ENCODE measurements at regions not wholly inside any gene's neighbourhood (a gene's known extent, or its start where the extent isn't known, plus 50 kb on each side); places are given as distances from the start of the nearest gene placed in this dataset.

- TF ChIP-seq EZH2 (IDR thresholded peaks at IDR 0.05; ENCODE audit: borderline replicate concordance, insufficient read depth, low read depth, low read length, poor library complexity, severe bottlenecking) (no peak), CTCF (IDR thresholded peaks at IDR 0.05) (no peak)
- ATAC-seq (ENCODE audit: low read depth) (no peak), DNase-seq (no peak)
- Histone ChIP-seq H3K9me3 (ENCODE audit: control extremely low read depth in 1 of 3, control insufficient read depth in 2 of 3, insufficient read depth in 1 of 3, low read length in 2 of 3) (peaks cover 0 to 3% (median 0%) of the 10 kb centered on the region in 3 donors), H3K4me1 (ENCODE audit: control insufficient read depth in 2 of 2, insufficient read depth in 2 of 2, low read length in 2 of 2) (no peaks in the 10 kb centered on the region), H2AFZ (ENCODE audit: insufficient read depth, low read depth, low read length, poor library complexity, severe bottlenecking) (no peak overlapping the region), H3K4me3 (ENCODE audit: control extremely low read depth in 1 of 5, extremely low read depth in 1 of 5, insufficient read depth in 1 of 5, low read depth in 2 of 5, low read length in 4 of 5) (no peak overlapping the region), H3K9ac (ENCODE audit: low read length) (no peak overlapping the region), H3K4me2 (replicated peaks; ENCODE audit: low read depth, low read length, poor library complexity, severe bottlenecking) (no peak overlapping the region), H3K27ac (ENCODE audit: low read length in 2 of 2) (no peak overlapping the region), H3K79me2 (ENCODE audit: control insufficient read depth, insufficient read depth, low read length) (no peaks in the 10 kb centered on the region), H3K27me3 (replicated peaks in 1 of 4; ENCODE audit: control extremely low read depth in 1 of 4, control insufficient read depth in 3 of 4, insufficient read depth in 4 of 4, low read length in 3 of 4) (no peaks in the 10 kb centered on the region), H4K20me1 (ENCODE audit: control insufficient read depth, insufficient read depth, low read length, poor library complexity, severe bottlenecking) (no peaks in the 10 kb centered on the region), H3K36me3 (replicated peaks in 1 of 2; ENCODE audit: control extremely low read depth in 1 of 2, control insufficient read depth in 1 of 2, extremely low read depth in 1 of 2, insufficient read depth in 2 of 2, low read length in 1 of 2) (no peaks in the 10 kb centered on the region)
- CTCF ChIA-PET: no interaction called here
- 71% methylated on average over 4 of the region's 6 CpGs for WGBS (ENCODE audit: insufficient coverage)
- no peaks in the 10 kb centered on the region for H3K4me1 Mint-ChIP-seq
- no peak overlapping the region for H3K27ac Mint-ChIP-seq
- H3K27me3 Mint-ChIP-seq: peaks cover 6% of the 10 kb centered on the region
- H3K9me3 Mint-ChIP-seq (ENCODE audit: insufficient read depth): no peaks in the 10 kb centered on the region
- no peak overlapping the region for H3K4me3 Mint-ChIP-seq
- intact Hi-C loops (cut with micrococcal nuclease): no loop called here
- POLR2A ChIA-PET: no interaction called here
These were observed 387.9 kb upstream of the MYT1L start for GRCh38 chr2:2719015-2719414.

GRCh38 chr2:2717406-2717805 is 386.3 kb upstream of the MYT1L start:
- no peak overlapping the region for H3K4me2 ChIP-seq (replicated peaks; ENCODE audit: low read depth, low read length, poor library complexity, severe bottlenecking)
- H3K4me3 Mint-ChIP-seq: no peak overlapping the region
- intact Hi-C loops (cut with micrococcal nuclease): no loop called here
- H4K20me1 ChIP-seq (ENCODE audit: control insufficient read depth, insufficient read depth, low read length, poor library complexity, severe bottlenecking): no peaks in the 10 kb centered on the region
- CTCF ChIA-PET: no interaction called here
- H3K27me3 Mint-ChIP-seq: peaks cover 7% of the 10 kb centered on the region
- no peaks in the 10 kb centered on the region for H3K36me3 ChIP-seq (replicated peaks in 1 of 2; ENCODE audit: control extremely low read depth in 1 of 2, control insufficient read depth in 1 of 2, extremely low read depth in 1 of 2, insufficient read depth in 2 of 2, low read length in 1 of 2)
- no peak overlapping the region for H3K9ac ChIP-seq (ENCODE audit: low read length)
- H3K27ac ChIP-seq (ENCODE audit: low read length in 2 of 2): no peak overlapping the region
- no peaks in the 10 kb centered on the region for H3K4me1 Mint-ChIP-seq
- no peak overlapping the region for H3K27ac Mint-ChIP-seq
- ATAC-seq (ENCODE audit: low read depth) (no peak), DNase-seq (no peak)
- no peak overlapping the region for H2AFZ ChIP-seq (ENCODE audit: insufficient read depth, low read depth, low read length, poor library complexity, severe bottlenecking)
- no peaks in the 10 kb centered on the region for H3K9me3 Mint-ChIP-seq (ENCODE audit: insufficient read depth)
- no peaks in the 10 kb centered on the region for H3K4me1 ChIP-seq (ENCODE audit: control insufficient read depth in 2 of 2, insufficient read depth in 2 of 2, low read length in 2 of 2)
- no peak overlapping the region for H3K4me3 ChIP-seq (ENCODE audit: control extremely low read depth in 1 of 5, extremely low read depth in 1 of 5, insufficient read depth in 1 of 5, low read depth in 2 of 5, low read length in 4 of 5)
- POLR2A ChIA-PET: no interaction called here
- no peaks in the 10 kb centered on the region for H3K27me3 ChIP-seq (replicated peaks in 1 of 4; ENCODE audit: control extremely low read depth in 1 of 4, control insufficient read depth in 3 of 4, insufficient read depth in 4 of 4, low read length in 3 of 4)
- 94% methylated on average over 6 of the region's 7 CpGs for WGBS (ENCODE audit: insufficient coverage)
- TF ChIP-seq CTCF (IDR thresholded peaks at IDR 0.05) (no peak), EZH2 (IDR thresholded peaks at IDR 0.05; ENCODE audit: borderline replicate concordance, insufficient read depth, low read depth, low read length, poor library complexity, severe bottlenecking) (no peak)
- no peaks in the 10 kb centered on the region for H3K79me2 ChIP-seq (ENCODE audit: control insufficient read depth, insufficient read depth, low read length)
- peaks cover 0 to 3% (median 0%) of the 10 kb centered on the region in 3 donors for H3K9me3 ChIP-seq (ENCODE audit: control extremely low read depth in 1 of 3, control insufficient read depth in 2 of 3, insufficient read depth in 1 of 3, low read length in 2 of 3)
